Putamen (tissue), 1 donor: ENCODE measurements at regions not wholly inside any gene's neighbourhood (a gene's known extent, or its start where the extent isn't known, plus 50 kb on each side); places are given as distances from the start of the nearest gene placed in this dataset.

Experiments used
- DNase-seq: peaks from one replicate; pipeline ENCODE4 v3.0.0-alpha.2; 2016; ENCODE audit warnings: low spot score

DNA sequence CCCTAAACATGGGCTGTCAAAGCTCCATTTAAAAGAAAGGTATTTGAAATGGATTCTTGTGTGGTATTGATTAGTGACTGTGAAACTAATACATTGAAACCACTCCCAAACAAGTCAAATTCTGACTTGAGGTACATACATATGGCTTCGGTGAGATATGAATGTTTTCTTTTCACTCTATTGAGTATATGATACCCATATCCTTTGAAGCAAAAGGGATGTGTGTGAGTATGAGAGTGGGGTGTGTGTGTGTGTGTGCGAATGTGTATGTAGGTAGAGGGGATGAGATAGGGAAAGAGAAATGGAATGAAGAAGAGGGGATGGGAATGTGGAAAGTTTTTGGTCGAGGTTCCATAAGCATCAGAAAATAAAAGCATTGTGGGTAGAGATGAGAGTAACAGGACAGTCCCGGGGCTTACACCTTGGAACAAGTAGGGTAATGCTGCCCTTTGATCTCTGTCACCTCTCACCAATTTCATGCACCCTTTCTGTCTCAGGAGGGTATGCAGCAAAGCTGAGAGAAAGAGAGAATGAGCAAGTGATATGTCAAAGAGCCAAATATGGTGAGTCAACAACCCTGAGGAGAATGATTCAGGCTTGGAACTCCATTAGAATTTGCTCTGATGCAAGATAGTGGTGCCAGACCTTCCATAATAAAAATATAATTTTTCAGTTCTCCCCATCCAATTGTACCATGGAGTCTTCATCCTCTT lies 64.0 kb upstream of the ZEB2 start:
- no peak for DNase-seq

DNA sequence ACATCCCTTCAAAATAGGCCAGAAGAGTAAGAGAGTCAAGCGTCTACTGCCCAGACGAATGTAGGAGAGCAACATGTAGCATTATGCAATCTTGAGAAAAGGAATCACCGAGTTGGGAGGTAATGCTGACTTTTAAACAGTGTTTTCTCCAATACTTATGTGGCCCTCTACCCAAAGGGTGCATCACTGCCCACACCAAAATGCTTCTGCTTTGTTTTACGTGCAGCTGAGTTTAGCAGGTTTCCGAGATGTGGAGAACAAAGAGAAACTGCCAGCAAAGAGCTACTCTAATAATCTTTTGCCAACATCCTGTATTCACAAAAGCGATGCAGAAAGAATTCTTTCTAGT lies 63.4 kb upstream of the ZEB2 start:
- no peak for DNase-seq

DNA sequence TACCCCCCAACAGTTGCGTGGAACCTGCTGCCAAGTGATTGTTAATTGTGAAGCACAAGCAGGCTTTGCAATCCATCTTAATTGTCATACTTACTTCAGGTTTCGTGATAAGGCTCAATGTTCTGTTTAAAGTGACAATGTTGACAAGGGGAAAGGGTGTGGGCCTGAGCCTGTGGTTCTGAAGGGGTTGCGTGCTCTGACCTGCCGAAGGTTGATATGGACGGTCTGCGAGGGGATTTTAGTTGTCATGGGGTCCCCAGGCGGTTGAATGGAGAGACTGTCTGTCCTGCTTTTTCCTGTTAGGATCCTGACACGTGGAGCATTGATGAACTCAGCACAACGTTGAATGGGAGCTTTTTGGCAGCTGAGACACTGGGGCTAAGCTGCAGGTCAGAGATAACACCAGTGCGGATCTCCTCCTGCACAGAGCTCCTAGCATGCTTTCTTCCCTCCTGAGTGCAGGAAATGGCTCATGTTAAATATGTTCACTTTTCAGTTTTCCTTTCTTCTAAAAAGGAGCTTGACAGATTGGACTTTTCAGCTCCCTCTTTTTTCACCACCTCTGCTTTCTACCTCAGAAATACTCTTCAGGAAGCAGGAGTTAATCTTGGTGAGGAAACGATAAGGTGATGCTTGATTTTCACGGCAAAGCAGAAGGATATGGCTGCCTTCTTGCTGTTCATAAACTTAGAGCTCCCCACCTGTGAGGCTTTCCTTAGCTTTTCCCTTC lies 62.9 kb upstream of the ZEB2 start:
- DNase-seq: no peak

DNA sequence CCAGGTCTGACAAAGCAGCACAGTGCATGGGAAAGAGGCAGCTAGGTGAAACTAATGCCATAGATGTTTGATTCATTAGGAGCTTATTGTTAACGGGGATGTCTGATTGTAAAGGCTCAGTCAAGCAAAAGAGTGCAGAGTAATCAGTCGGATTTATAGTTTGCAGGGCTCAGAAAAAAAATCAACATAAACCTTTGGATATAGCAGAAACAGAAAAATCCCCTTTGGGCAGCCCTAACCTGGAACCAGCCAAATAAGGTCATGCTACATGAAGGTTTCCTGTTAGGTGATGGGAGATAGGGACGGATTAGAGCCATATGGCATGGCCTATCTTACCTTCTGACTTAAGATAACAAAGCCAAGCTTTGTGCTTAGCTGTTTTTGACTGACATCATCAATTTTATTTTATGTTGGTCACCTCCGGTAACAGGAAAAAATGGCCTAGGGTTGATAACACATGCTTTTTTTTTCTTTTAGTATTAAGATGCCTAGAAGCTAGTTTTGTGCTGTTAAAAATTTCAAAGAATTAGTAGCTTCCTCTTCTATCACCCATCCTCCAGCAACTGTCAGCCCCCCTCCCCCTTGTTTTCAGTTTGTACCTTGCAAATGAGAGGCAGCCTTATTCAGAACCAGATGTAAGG lies 60.7 kb upstream of the ZEB2 start:
- DNase-seq: no peak

DNA sequence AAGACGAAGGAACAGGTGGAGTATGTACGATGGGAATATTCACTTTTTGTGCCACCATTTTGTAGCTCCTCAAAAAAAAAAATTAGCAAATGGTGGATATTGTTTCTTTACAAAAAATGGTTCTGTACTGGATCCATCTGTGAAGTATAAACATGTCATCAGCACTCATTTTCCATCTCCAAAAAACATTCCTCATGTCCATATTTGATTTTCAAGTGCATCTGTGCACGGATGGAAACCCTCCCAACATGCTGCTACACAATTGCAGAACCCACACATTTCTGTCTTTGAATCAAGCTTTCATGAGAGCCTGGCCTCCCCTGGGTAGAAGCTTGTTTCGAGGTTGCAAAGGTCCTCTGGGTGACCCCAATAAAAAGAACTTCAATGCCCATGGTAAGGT lies 59.6 kb upstream of the ZEB2 start:
- no peak for DNase-seq

DNA sequence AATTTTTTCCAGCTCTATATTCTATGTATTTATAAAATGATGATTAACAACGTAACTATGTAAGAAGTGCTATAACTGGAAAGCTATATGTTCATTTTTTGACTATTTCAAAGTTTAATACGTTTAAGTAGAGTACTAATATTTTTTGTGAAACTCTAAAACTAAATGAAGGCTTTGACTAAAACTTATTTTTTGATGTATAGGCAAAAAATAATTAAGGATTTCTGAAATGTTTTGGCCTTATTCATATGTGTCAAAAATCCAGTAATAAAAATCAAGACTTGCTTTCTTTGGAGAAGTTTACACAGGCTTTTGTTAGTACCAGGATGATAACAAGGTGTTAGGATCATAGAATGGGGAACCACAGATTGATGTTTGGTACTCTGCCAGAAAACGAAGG lies 58.2 kb upstream of the ZEB2 start:
- no peak for DNase-seq

DNA sequence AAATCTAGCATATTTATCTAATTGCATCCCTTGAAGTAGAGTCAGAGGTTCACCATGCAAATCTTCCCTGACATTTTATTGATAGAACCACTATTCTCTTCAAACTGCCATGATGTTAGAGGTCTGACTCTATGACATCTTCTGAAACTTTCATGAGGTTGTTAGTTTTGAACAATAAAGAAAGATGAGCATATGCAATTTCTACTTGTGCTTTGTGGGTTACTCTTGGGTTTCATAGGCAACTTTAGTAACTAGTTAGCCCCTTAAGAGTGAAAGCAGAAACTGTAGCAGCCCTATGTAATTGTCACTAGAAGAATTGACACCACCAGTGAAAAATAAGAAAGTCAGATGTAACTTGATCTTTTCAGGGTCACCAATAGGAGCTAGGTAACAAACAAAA lies 53.1 kb upstream of the ZEB2 start:
- DNase-seq: no peak

DNA sequence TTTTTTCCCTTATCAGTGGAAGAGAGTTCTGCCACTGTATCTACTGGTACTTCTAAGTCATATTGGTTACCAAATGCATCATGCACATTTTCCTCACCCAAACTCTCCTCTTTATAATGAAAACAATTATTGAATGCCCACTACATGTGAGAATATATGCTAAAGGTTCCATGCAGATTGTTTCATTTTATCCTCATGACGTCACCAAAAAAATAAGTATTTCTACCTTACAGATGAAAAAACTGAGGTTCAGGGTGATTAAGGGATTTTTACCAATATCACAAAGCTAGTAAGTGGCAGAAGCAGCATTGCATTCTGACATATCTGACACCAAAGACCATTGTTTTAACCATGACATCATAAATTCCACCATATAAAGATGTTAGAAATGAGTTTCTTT lies 51.9 kb upstream of the ZEB2 start:
- no peak for DNase-seq

DNA sequence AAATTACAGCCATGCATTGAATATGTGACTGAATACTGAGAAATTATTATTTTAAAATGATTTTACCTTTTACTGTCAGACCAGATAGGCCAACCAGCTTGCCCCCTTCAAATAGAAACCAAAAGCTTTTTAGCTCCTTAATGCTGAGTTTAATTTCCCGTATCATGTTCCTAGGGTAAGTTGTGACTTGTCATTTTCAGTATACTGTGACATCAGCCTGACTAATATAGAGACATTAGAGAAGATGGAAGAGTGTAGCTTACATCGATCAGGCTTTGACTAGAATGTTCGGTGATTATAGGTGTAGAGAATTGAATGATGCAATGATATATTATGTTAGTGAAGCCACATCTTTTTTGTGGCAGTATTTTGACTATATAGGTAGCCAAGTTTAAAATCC lies 50.6 kb upstream of the ZEB2 start:
- no peak for DNase-seq
